ENCODE measurements at regions not wholly inside any gene's neighbourhood (a gene's known extent, or its start where the extent isn't known, plus 50 kb on each side); places are given as distances from the start of the nearest gene placed in this dataset.

DNA sequence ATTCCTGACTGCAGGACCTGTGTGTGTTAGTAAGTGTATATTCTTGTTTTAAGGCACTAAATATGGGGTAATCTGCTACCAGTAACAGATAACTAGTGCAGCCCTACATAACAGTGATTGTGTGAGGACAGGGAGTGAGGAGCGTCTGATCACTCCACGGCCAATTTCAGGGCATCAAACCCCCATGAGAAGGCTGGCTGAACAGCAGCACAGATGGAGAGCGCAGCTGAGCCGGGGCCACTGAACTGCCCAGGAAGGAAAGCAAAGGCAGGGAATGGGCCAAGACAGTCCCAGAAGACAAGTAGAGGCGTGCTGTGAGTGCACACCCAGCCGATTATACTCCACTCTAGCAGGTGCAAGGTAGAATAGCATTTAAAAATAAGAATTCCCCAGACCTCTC lies 157.1 kb upstream of the CHST15 start:
- Histone ChIP-seq H3K36me3 (ENCODE audit: control insufficient read depth in 4 of 4, insufficient read depth in 4 of 4, low read length in 4 of 4) (no peaks in the 10 kb centered on the region), H3K27ac (ENCODE audit: low read depth in 1 of 2, low read length in 1 of 2) (no peak overlapping the region), H3K9ac (ENCODE audit: insufficient read depth in 1 of 2, low read length in 2 of 2) (no peak overlapping the region), H3K9me3 (ENCODE audit: control insufficient read depth in 4 of 4, insufficient read depth in 3 of 4, low read length in 3 of 4) (peaks cover 0 to 3% (median 0%) of the 10 kb centered on the region in 4 donors), H3K4me1 (ENCODE audit: control insufficient read depth in 5 of 5, insufficient read depth in 5 of 5, low read length in 5 of 5) (no peaks in the 10 kb centered on the region), H3K4me3 (no peak overlapping the region), H3K27me3 (ENCODE audit: control insufficient read depth in 3 of 3, insufficient read depth in 3 of 3, low read length in 2 of 3) (no peaks in the 10 kb centered on the region)
- no peak for TF ChIP-seq CTCF (IDR thresholded peaks at IDR 0.05; ENCODE audit: control extremely low read depth, extremely low read depth)
- DNase-seq (no peak), ATAC-seq (ENCODE audit: insufficient read depth, low FRiP score) (no peak)
- WGBS, 2 donors = 77 to 85% methylated on average over 6 of the region's 6 CpGs

GRCh38 chr10:124249812-124250432 lies 156.5 kb upstream of the CHST15 start:
- H3K27ac ChIP-seq (ENCODE audit: low read depth in 1 of 2, low read length in 1 of 2) = no peak overlapping the region
- DNase-seq = no peak
- H3K9me3 ChIP-seq (ENCODE audit: control insufficient read depth in 4 of 4, insufficient read depth in 3 of 4, low read length in 3 of 4) = peaks cover 0 to 3% (median 0%) of the 10 kb centered on the region in 4 donors
- no peak for ATAC-seq (ENCODE audit: insufficient read depth, low FRiP score)
- no peak for TF ChIP-seq CTCF (IDR thresholded peaks at IDR 0.05; ENCODE audit: control extremely low read depth, extremely low read depth)
- no peaks in the 10 kb centered on the region for H3K36me3 ChIP-seq (ENCODE audit: control insufficient read depth in 4 of 4, insufficient read depth in 4 of 4, low read length in 4 of 4)
- H3K9ac ChIP-seq (ENCODE audit: insufficient read depth in 1 of 2, low read length in 2 of 2) = no peak overlapping the region
- H3K4me1 ChIP-seq (ENCODE audit: control insufficient read depth in 5 of 5, insufficient read depth in 5 of 5, low read length in 5 of 5) = no peaks in the 10 kb centered on the region
- no peaks in the 10 kb centered on the region for H3K27me3 ChIP-seq (ENCODE audit: control insufficient read depth in 3 of 3, insufficient read depth in 3 of 3, low read length in 2 of 3)
- WGBS, 2 donors = 86 to 91% methylated on average over 8 of the region's 8 CpGs
- no peak overlapping the region for H3K4me3 ChIP-seq

DNA sequence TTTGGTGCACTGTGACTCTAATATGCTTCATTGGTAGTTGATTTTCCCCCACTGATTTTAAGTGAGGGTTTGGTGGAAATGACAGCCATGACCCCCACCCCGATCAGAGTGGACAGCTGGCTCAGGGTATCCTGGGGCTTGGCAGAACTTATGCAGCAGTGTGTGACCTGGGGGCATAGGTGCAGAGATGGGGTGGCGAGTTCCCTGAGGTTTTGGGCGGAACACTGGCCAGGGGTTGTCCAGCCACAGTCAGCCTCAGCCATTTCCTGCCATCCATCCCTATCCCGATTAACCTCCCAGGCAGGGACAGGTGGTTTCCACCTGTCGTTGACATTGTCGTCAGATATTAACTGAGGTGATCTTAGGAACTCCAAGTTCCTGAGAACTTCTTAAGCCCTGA lies 155.8 kb upstream of the CHST15 start:
- no peak for TF ChIP-seq CTCF (IDR thresholded peaks at IDR 0.05; ENCODE audit: control extremely low read depth, extremely low read depth)
- Histone ChIP-seq H3K36me3 (ENCODE audit: control insufficient read depth in 4 of 4, insufficient read depth in 4 of 4, low read length in 4 of 4) (no peaks in the 10 kb centered on the region), H3K9ac (ENCODE audit: insufficient read depth in 1 of 2, low read length in 2 of 2) (no peak overlapping the region), H3K27me3 (ENCODE audit: control insufficient read depth in 3 of 3, insufficient read depth in 3 of 3, low read length in 2 of 3) (no peaks in the 10 kb centered on the region), H3K9me3 (ENCODE audit: control insufficient read depth in 4 of 4, insufficient read depth in 3 of 4, low read length in 3 of 4) (peaks cover 0 to 3% (median 0%) of the 10 kb centered on the region in 4 donors), H3K4me1 (ENCODE audit: control insufficient read depth in 5 of 5, insufficient read depth in 5 of 5, low read length in 5 of 5) (no peaks in the 10 kb centered on the region), H3K4me3 (no peak overlapping the region), H3K27ac (ENCODE audit: low read depth in 1 of 2, low read length in 1 of 2) (no peak overlapping the region)
- DNase-seq = no peak
- ATAC-seq (ENCODE audit: insufficient read depth, low FRiP score) = no peak
- WGBS, 2 donors = 81 to 93% methylated on average over 6 of the region's 6 CpGs

Measured in lung (tissue), 11 donors.